Neutrophil (primary cell): ENCODE measurements at regions not wholly inside any gene's neighbourhood (a gene's known extent, or its start where the extent isn't known, plus 50 kb on each side); places are given as distances from the start of the nearest gene placed in this dataset.

Source experiments
- H3K27ac ChIP-seq: fragments of 200-600 bp; sonication (generic); 2 replicates; pipeline ENCODE4 v1.5.1; 2016; ENCODE audit warnings: mild to moderate bottlenecking, moderate library complexity
- H3K27me3 ChIP-seq: fragments of 200-600 bp; sonication (generic); 2 replicates; pipeline ENCODE4 v1.6.0; 2016; ENCODE audit warnings: mild to moderate bottlenecking
- H3K36me3 ChIP-seq: fragments of 200-600 bp; sonication (generic); 2 replicates; pipeline ENCODE4 v1.5.1; 2017
- H3K4me1 ChIP-seq, 2 experiments: fragments of 200-600 bp in 1 of 2; sonication (generic) in 1 of 2; 1 replicate in 1 of 2; 2 replicates in 1 of 2; pipeline versions ENCODE4 v1.5.1 to v1.6.1; 2013 to 2016; ENCODE audit warnings: low read depth in 1 of 2, low read length in 1 of 2, mild to moderate bottlenecking in 1 of 2, moderate library complexity in 1 of 2; ENCODE audit not compliant: control insufficient read depth in 1 of 2, insufficient read depth in 1 of 2
- H3K4me3 ChIP-seq, 2 experiments: fragments of 200-600 bp in 1 of 2; sonication (generic) in 1 of 2; 1 replicate in 1 of 2; 2 replicates in 1 of 2; pipeline ENCODE4 v1.5.1; 2013 to 2016; ENCODE audit warnings: low read depth in 1 of 2, low read length in 1 of 2, mild to moderate bottlenecking in 1 of 2, moderate library complexity in 1 of 2
- H3K9me3 ChIP-seq: fragments of 200-600 bp; sonication (generic); 2 replicates; pipeline ENCODE4 v1.5.1; 2016
- TF ChIP-seq, protein P1 (sequence below): fragments of 200-600 bp; sonication (generic); IDR thresholded peaks from 2 replicates; pipeline ENCODE4 v1.5.1; 2016; ENCODE audit warnings: antibody characterized with exemption

DNA sequence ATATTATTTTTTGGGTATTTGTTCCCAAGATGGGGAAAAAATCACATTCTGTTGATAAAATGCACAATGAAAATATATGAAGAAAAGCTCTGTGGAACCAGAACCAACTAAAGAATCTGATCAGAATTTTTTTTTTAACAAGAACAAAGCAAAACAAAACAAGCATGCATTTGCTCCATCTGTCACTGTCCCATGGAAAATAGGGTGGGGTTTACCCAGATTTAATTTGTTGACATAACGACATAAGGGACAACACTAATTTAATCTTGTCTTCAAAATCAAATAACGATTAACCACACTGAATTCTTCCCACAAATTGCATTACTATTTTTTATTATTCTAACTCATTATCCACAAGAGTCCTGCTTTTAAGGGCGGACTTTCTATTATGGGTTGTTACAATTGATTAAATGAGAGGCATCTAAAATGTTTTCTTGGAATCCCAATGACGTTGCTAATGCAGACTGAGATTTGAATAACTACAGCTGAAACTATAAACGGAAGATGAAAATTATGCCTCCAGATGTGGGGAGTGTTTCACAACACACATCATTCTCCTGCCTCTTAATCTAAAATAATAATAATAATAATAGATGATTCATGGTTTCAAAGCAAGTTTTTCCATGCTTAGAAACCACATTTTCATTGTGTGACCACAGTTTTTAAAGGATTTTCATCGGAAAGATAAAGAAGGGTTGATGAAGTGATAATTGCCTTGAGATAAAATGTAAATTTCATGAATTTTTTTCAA is 307.0 kb upstream of the CPEB2 start:
- TF ChIP-seq, protein P1, sequence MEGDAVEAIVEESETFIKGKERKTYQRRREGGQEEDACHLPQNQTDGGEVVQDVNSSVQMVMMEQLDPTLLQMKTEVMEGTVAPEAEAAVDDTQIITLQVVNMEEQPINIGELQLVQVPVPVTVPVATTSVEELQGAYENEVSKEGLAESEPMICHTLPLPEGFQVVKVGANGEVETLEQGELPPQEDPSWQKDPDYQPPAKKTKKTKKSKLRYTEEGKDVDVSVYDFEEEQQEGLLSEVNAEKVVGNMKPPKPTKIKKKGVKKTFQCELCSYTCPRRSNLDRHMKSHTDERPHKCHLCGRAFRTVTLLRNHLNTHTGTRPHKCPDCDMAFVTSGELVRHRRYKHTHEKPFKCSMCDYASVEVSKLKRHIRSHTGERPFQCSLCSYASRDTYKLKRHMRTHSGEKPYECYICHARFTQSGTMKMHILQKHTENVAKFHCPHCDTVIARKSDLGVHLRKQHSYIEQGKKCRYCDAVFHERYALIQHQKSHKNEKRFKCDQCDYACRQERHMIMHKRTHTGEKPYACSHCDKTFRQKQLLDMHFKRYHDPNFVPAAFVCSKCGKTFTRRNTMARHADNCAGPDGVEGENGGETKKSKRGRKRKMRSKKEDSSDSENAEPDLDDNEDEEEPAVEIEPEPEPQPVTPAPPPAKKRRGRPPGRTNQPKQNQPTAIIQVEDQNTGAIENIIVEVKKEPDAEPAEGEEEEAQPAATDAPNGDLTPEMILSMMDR, result no peak
- no peaks in the 10 kb centered on the region for H3K9me3 ChIP-seq

DNA sequence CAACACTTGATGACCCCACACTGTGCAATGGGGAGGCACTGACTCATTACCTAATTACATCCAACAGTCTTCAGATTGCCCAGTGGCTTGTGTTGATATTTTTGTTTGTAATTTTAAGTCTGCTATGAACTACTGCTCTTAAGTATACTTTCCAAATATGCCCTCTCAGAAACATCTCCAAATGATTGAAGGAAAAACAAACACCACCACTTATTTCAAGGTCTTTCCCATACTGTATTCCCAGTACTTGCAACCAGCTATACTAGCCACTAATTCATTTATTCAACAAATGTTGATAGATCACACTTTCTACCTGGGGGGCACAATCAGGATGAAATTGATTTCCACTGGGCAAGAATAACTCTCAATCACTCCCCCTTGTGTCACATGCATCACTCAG is 302.2 kb upstream of the CPEB2 start:
- Histone ChIP-seq H3K4me3 (no peak overlapping the region), H3K9me3 (no peaks in the 10 kb centered on the region), H3K27ac (no peak overlapping the region), H3K27me3 (no peaks in the 10 kb centered on the region), H3K36me3 (no peaks in the 10 kb centered on the region), H3K4me1 (no peaks in the 10 kb centered on the region)
- TF ChIP-seq, protein P1, result no peak

More for the DNA sequence above, 307.0 kb upstream of the CPEB2 start:
- Histone ChIP-seq H3K36me3 (no peaks in the 10 kb centered on the region), H3K27ac (no peak overlapping the region), H3K4me1 (no peaks in the 10 kb centered on the region), H3K27me3 (no peaks in the 10 kb centered on the region), H3K4me3 (no peak overlapping the region)

DNA sequence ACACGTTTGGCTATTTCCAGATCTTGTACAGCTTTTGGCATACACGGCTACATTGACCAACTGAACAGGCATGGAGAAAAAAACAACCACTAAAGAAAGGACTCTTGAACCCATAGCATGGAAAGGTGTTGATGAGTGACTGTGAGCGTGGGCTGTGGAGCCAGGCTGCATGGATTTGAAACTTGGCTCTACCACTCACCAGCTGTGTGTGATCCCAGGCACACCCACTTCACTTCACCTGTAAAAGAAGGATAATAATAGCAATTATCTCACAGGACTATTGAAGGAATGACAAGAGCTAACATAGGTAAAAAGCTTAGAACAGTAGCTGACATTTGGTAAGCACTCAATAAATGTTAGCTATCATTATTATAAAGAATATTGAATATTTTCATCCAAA is 301.7 kb upstream of the CPEB2 start:
- Histone ChIP-seq H3K4me3 (no peak overlapping the region), H3K4me1 (no peaks in the 10 kb centered on the region), H3K27ac (no peak overlapping the region), H3K36me3 (no peaks in the 10 kb centered on the region), H3K9me3 (no peaks in the 10 kb centered on the region), H3K27me3 (no peaks in the 10 kb centered on the region)
- TF ChIP-seq, protein P1, result no peak

DNA sequence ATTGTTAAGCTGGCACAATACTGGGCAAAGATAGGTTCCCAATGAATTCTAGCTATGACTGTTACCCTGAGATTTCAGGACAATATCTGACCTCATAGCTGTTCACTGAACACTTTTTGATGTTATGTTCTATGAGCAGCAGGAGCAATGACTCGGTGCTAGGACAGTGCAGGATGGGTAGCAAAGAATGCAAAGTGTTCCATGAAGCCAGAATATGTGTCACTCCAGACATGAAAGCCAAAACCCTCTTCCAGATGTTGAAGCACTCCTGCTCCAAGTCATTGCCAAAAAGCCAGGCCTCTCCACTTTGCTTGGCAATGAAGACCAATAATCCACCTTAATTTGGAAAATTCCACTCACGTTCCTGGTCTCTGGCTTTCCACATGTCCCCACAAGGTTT is 300.9 kb upstream of the CPEB2 start:
- Histone ChIP-seq H3K4me1 (no peaks in the 10 kb centered on the region), H3K36me3 (no peaks in the 10 kb centered on the region), H3K27ac (no peak overlapping the region), H3K9me3 (no peaks in the 10 kb centered on the region), H3K27me3 (no peaks in the 10 kb centered on the region), H3K4me3 (no peak overlapping the region)
- TF ChIP-seq, protein P1, result no peak

GRCh38 chr4:14701896-14702295 is 300.4 kb upstream of the CPEB2 start:
- Histone ChIP-seq H3K9me3 (no peaks in the 10 kb centered on the region), H3K36me3 (no peaks in the 10 kb centered on the region), H3K27ac (no peak overlapping the region), H3K4me1 (no peaks in the 10 kb centered on the region), H3K27me3 (no peaks in the 10 kb centered on the region), H3K4me3 (no peak overlapping the region)
- TF ChIP-seq, protein P1, result no peak
